ENCODE measurements at regions not wholly inside any gene's neighbourhood (a gene's known extent, or its start where the extent isn't known, plus 50 kb on each side); places are given as distances from the start of the nearest gene placed in this dataset.

GRCh38 chr7:52715701-52716100, 319.7 kb upstream of the POM121L12 start (continued):
- TF ChIP-seq CHD7 (IDR thresholded peaks at IDR 0.05; ENCODE audit: insufficient replicate concordance, low read length), result no peak
- TF ChIP-seq CTBP2 (IDR thresholded peaks at IDR 0.05; ENCODE audit: borderline replicate concordance, insufficient read depth, insufficient read length, low read length), result no peak
- TF ChIP-seq SUZ12 (IDR thresholded peaks at IDR 0.05; ENCODE audit: low read length), result no peak
- no peak for TF ChIP-seq NANOG (IDR thresholded peaks at IDR 0.05; ENCODE audit: insufficient read depth, low read depth, low read length, poor library complexity, severe bottlenecking)
- TF ChIP-seq POLR2A (IDR thresholded peaks at IDR 0.05; ENCODE audit: control extremely low read depth in 1 of 2, low read depth in 2 of 2, low read length in 2 of 2), result no peak
- TF ChIP-seq CBX5 (IDR thresholded peaks at IDR 0.05; ENCODE audit: low read depth, low read length), result no peak
- TF ChIP-seq HDAC6 (IDR thresholded peaks at IDR 0.05; ENCODE audit: low read depth, low read length), result no peak
- TF ChIP-seq POU5F1 (IDR thresholded peaks at IDR 0.05; ENCODE audit: low read depth, low read length), result no peak

Data from H1 (cell line).